ENCODE measurements at regions not wholly inside any gene's neighbourhood (a gene's known extent, or its start where the extent isn't known, plus 50 kb on each side); places are given as distances from the start of the nearest gene placed in this dataset.

DNA sequence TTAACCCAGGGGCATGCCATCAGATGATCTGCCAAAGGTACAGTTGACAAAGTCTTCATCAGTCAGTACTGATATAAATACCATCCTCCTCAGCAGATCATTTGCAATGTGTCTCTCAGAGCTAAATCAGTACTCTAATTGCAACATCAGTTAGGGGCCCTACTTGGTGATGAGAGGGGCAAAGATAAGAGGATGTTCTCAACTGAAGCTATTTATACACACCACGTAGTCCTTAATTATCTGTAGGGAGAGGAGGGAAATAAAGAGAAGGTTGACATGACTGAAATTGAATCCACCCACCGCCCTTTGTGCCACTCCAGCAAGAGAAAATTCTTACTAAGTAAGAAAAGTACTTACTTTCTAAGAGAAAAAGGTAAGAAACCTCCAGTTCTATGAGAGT, 157.8 kb upstream of the NUDT4 start:
- TF ChIP-seq, protein P1, sequence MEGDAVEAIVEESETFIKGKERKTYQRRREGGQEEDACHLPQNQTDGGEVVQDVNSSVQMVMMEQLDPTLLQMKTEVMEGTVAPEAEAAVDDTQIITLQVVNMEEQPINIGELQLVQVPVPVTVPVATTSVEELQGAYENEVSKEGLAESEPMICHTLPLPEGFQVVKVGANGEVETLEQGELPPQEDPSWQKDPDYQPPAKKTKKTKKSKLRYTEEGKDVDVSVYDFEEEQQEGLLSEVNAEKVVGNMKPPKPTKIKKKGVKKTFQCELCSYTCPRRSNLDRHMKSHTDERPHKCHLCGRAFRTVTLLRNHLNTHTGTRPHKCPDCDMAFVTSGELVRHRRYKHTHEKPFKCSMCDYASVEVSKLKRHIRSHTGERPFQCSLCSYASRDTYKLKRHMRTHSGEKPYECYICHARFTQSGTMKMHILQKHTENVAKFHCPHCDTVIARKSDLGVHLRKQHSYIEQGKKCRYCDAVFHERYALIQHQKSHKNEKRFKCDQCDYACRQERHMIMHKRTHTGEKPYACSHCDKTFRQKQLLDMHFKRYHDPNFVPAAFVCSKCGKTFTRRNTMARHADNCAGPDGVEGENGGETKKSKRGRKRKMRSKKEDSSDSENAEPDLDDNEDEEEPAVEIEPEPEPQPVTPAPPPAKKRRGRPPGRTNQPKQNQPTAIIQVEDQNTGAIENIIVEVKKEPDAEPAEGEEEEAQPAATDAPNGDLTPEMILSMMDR (IDR thresholded peaks at IDR 0.05; ENCODE audit: control extremely low read depth, extremely low read depth, low read depth, missing control alignments), result no peak
- ChIA-PET CTCF (no interaction called here), POLR2A (no interaction called here)
- no peak for DNase-seq (ENCODE audit: extremely low spot score)

DNA sequence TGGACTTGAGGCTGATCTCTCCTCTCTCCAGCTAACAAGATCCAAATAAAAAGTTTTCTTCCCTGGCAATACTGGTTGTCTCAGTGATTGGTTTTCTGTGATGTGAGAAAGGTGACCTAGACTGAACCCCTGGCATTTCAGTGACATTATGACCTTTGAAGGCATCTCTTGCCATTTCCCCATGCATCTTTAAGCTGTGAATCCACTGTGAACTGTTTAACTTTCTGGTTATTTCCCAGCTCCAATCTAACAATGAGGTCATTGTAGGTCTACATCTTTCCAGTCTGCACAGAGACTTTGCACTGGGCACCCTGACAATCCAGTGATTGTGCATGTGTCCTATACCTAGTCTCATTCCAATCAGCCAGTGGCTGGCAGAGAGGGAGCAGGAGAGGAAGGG, 155.9 kb upstream of the NUDT4 start:
- TF ChIP-seq, protein P1 (IDR thresholded peaks at IDR 0.05; ENCODE audit: control extremely low read depth, extremely low read depth, low read depth, missing control alignments), result no peak
- CTCF ChIA-PET, result no interaction called here
- DNase-seq (ENCODE audit: extremely low spot score), result no peak
- POLR2A ChIA-PET, result no interaction called here

DNA sequence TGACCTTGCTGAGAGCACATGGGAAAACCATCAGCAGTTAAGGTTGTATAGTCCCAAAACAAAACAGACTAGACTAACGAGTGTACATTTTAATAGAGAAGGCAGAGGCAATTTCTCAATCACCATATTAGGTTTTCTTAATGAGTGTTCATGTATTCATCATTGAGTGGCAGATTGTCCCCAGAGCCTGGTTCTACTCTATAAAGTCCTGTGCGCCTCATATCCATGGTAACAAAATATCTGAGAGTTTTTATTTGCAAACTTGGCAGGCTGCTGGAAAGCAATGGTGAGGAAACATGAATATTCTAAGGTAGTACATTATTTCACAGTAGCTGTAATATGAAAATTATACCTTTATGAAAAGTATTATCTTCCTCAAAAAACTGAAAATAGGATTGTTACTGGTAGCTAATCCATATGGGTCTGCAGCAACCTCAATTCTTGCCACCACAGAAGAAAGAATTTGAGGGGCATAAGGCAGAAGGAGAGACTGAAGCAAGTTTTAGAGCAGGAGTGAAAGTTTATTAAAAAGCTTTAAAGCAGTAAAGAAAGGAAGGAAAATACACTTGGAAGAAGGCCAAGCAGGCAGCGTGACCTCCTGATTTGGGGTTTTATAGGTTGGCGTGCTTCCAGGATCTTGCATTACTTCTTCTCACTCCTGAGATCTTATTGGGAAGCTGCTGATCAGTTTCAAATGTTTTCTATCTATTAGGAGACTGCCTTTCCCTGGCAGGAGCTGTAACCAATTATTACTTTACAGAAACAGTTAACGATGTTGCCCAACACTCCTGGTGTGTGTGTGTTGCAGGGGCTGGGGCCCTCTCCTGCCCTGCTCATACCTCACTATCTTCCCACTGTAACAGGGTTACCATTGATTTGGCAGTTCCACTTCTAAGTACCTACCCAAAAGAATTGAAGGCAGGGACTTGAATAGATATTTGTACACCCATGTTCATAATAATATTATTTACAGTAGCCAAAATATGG, 154.0 kb upstream of the NUDT4 start:
- DNase-seq (ENCODE audit: extremely low spot score), result no peak
- POLR2A ChIA-PET, result no interaction called here
- TF ChIP-seq, protein P1 (IDR thresholded peaks at IDR 0.05; ENCODE audit: control extremely low read depth, extremely low read depth, low read depth, missing control alignments), result no peak
- CTCF ChIA-PET, result interaction anchor here (1.1 to 2.7 kb wide), 6 partner anchors 10 to 23 kb away, joined by 3 to 11 read pairs (median 4); no protein-coding TSS in a partner anchor

GRCh38 chr12:93225094-93225493, 152.6 kb upstream of the NUDT4 start:
- TF ChIP-seq, protein P1 (IDR thresholded peaks at IDR 0.05; ENCODE audit: control extremely low read depth, extremely low read depth, low read depth, missing control alignments), result no peak
- DNase-seq (ENCODE audit: extremely low spot score), result no peak
- CTCF ChIA-PET, result interaction anchor here (0.8 to 2.7 kb wide), 4 partner anchors 9 to 24 kb away, joined by 3 to 11 read pairs (median 4); no protein-coding TSS in a partner anchor
- POLR2A ChIA-PET, result no interaction called here

DNA sequence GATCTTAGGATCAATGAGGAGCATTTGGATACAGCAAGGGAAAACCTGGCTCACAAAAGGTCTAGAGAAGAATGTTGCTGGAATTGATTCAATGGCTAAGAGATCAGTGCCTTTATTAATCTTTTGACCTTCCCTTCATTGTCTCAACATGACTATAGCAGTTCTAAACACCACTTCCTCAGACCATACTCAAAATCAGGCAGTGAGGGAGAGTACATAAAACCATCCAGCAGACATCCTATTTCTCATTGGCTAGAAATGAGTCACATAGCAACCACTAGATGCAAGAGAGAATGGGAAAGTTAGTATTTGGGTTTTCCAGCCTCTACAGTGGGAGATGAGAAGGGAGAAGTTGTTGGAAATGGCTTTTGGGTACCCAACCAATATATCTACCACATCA, 151.4 kb upstream of the NUDT4 start:
- CTCF ChIA-PET, result no interaction called here
- POLR2A ChIA-PET, result no interaction called here
- no peak for DNase-seq (ENCODE audit: extremely low spot score)
- TF ChIP-seq, protein P1 (IDR thresholded peaks at IDR 0.05; ENCODE audit: control extremely low read depth, extremely low read depth, low read depth, missing control alignments), result no peak

DNA sequence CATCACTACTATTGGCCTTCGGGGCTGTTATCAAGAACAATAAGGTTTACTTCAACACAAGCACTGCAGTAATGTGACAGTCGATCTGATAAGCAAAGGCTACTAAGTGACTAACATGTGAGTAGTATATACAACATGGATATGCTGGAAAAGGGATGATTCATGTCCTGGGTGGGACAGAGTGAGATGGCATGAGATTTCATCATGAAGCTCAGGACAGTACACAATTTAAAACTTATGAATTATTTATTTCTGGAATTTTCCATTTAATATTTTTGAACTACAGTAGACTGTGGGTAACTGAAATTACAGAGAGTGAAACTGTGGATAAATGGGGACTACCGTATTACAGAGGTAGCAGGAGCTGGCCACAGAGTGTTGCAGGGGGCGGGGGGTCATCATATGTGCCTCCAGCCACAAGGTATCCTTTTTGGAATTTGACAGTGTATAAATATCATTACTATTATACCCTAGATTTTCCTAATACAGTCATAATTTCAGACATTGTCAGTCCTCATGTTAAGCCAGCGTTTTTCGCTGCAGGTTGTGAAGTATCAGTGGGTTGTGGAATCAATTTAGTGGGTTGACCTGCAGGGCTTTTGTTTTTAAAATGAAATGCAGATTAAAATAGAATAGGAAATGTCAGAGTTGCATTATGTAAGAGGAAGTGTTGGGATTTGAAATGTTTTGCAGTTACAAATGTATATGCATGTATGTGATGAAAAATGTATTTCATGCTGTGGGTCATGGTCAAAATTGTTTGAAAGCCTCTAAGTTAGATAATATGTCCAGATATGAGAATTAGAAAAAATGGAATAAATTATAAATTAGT, 148.0 kb upstream of the NUDT4 start:
- TF ChIP-seq, protein P1 (IDR thresholded peaks at IDR 0.05; ENCODE audit: control extremely low read depth, extremely low read depth, low read depth, missing control alignments), result no peak
- POLR2A ChIA-PET, result no interaction called here
- DNase-seq (ENCODE audit: extremely low spot score), result no peak
- CTCF ChIA-PET, result interaction anchor here (1.1 kb wide), 1 partner anchor 12 kb away, joined by 3 read pairs; no protein-coding TSS in a partner anchor

Measured in GM10248 (cell line).